D341Med (cell line): ENCODE measurements at regions not wholly inside any gene's neighbourhood (a gene's known extent, or its start where the extent isn't known, plus 50 kb on each side); places are given as distances from the start of the nearest gene placed in this dataset.

Experiments
- DNase-seq: peaks from one replicate; pipeline ENCODE4 v3.0.0; 2012; ENCODE audit warnings: low spot score

GRCh38 chr1:101317590-101317989 is 80.8 kb downstream of the S1PR1 start:
- no peak for DNase-seq

DNA sequence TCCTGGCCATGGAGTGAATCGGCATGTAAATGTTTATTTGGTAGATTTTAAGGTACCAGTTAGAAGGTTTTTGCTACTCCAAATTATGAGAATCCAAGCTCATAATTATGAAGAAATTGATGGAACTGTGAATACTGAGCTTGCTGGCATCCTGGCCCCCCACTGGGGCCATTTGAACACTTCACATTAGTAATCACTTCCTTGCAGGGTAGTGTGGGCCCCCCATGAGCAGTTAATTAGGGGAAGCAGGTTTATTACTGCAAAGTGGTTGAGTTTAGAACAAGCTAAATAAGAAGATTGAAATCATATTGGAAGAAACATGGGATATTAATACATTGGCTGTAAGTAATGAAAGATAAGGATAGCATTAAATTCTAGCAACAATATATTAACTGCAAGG is 86.7 kb downstream of the S1PR1 start:
- DNase-seq: no peak

DNA sequence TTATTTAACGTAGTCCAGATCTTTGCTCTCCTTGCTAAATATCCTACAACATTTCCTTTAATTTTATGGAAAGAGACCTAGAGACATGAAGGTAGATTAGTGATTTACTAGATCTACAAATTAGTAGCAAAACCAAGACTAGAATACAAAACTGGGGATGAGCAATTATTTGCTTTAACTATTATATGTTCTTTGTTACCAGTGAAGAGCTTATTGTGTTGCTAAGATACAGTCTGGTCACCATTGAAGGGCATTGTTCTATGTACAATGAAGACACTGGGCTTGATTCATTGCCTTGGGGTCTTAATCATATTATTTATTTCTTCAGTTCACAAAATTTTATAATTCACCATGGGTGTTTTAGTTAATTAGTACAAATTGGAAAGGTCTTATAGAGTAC is 88.3 kb downstream of the S1PR1 start:
- DNase-seq: no peak

DNA sequence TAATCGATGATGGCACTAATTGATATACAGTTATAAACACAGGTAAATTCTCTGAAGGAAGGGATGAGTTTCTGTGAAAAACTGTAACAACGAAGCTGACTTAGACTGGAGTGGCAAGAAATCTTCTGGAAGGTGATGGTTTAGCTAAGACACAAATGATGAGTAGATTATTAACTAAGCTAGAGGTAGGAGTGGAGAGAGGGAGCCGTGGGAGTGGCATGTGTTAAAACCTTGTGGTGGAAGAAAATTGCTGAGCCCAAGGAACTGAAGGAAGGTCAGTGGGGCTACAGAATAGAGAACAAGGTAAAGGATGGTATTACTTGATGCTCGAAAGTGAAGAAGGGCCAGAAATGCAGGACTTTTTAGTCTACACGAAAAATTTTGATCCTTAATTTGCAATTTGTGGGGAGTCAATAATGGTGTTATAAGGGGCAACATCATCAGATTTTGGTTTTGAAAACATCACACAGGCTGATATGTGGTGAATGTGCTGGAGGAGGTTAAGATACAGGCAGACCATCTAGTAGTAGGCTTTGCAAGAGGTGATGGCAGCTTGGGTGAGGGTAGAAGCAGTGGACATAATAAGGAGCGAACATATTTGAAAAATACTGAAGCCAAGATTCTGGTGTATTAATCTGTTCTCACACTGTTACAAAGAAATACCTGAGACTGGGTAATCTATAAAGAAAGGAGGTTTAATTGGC is 93.8 kb downstream of the S1PR1 start:
- DNase-seq: no peak

- no peak for DNase-seq
These were observed 95.0 kb downstream of the S1PR1 start for GRCh38 chr1:101331794-101332193.

DNA sequence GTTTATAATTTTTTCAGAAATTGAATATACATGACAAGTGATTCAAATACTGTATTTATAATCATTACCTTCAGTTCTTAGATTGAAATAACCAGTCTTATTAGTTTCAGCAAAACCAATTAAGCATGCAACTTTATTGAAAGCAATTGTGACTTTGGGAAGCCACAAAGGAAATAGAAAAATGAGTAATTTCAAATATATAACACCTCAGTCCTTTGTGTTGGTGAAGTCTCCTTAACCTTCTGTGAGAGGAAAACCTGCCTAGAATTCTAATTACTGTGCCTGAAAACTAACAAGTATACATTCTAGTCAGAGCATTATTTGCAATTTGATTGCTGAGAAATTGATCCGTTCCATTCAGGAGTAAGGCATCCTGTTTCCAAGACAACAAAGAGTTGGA is 95.8 kb downstream of the S1PR1 start:
- DNase-seq: no peak

DNA sequence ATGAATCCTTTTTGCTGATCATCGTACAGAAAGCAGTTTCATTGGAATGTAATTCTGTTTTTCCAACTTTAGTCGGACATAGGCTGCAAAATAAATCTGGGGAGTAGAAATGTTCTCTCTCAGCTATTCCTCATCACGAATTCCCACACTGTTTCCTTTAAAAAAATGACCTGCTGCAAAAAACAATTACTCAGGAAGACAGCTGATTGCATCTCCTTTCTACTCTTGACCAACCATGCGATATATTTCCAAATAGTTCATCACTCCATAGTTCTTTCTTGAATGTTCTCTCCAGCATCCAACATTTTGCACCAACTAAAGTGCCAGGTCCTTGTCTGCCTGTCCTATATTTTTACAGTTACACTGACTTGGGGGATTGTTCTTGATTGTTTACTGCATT is 96.4 kb downstream of the S1PR1 start:
- DNase-seq: no peak

GRCh38 chr1:101337968-101338367 is 101.1 kb downstream of the S1PR1 start:
- no peak for DNase-seq

DNA sequence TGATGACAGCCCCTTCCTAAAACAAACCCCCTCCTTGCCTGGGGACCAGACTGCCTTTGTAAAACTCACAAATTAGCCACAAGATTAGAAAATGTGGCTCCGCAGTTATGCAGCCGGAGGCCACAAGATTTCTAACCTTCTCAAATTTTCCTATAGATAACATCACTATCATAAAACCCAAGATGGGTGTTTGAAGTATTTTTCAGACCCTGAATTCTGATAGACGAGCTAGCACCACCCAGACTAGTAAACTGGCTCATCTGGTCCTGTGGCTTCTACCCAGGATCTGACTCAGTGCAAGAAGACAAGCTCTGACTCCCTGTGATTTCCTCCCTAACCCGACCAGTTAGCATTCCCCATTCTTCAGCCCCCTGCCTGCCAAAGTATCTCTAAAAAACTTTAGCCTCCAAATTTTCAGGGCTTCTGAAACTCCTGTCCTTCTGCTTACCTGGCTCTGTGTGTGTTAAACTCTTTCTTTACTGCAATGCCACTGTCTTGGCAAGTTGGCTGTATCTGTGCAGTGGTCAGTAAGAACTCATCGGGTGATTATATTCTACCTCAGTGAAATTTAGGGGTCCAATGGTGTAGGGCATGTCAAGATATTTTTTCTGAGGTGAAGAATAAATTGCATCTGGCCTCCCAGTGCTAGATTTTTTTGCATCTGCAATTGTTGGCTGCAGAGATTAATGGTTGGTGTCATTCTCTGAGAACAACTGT is 102.1 kb downstream of the S1PR1 start:
- DNase-seq: no peak

DNA sequence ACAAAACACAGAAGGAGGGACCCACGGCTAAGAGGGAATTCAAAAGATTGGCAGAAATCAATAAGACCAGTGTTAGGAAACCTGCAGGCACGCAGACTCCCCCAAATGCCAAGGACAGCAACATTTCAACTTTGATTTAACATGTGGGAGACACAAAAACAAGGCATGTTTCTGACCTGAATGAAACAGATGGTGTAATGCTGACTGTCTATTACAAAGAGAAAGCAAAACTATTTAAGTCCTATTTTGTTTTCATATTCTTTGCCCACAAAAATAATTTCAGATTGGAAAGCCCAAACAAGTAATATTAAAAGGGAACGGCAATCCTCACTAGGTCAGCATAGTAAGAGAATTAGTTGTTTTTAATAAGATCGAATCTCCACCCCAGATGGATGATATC is 107.9 kb downstream of the S1PR1 start:
- no peak for DNase-seq

DNA sequence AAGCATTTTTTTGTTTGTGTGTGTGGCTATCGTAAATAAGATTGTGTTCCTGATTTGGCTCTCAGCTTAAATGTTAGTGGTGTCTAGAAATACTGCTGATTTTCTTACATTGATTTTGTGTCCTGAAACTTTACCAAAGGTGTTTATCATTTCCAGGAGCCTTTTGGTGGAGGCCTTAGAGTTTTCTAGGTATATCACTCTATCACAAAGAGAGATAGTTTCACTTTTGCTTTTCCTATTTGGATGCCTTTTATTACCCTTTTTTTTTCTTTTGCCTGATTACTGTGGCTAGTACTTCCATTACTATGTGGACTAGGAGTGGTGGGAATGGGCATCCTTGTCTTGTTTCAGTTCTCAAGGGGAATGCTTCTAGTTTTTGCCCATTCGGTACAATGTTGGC is 109.6 kb downstream of the S1PR1 start:
- no peak for DNase-seq

GRCh38 chr1:101356013-101356412 is 119.2 kb downstream of the S1PR1 start:
- no peak for DNase-seq

- no peak for DNase-seq
These were observed 120.0 kb downstream of the S1PR1 start for GRCh38 chr1:101356604-101357443.

- DNase-seq: peak; percentile 78
These were observed 120.7 kb downstream of the S1PR1 start for GRCh38 chr1:101357444-101357986.

- no peak for DNase-seq
These were observed 123.7 kb downstream of the S1PR1 start for GRCh38 chr1:101360506-101360905.

DNA sequence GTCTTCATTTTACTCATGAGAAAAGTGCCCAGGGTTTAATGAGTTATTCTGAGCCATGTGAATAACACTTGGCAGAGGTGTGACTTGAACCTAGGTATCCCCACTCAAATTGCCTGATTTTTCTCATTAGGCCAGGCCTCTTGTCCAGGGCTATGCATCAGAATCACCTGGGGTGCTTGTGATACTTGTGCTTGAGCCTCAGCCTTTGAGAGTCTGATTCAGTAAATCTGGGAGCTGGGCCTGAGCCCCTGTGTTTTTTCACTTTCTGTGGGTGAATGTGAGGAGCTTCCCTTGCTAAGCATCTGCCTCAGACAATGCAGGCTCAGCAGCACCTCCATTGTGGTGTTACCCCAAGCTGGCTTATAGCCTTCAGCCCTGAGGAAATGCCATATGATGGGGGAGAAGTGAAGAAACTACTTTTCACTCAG is 127.1 kb downstream of the S1PR1 start:
- DNase-seq: no peak

DNA sequence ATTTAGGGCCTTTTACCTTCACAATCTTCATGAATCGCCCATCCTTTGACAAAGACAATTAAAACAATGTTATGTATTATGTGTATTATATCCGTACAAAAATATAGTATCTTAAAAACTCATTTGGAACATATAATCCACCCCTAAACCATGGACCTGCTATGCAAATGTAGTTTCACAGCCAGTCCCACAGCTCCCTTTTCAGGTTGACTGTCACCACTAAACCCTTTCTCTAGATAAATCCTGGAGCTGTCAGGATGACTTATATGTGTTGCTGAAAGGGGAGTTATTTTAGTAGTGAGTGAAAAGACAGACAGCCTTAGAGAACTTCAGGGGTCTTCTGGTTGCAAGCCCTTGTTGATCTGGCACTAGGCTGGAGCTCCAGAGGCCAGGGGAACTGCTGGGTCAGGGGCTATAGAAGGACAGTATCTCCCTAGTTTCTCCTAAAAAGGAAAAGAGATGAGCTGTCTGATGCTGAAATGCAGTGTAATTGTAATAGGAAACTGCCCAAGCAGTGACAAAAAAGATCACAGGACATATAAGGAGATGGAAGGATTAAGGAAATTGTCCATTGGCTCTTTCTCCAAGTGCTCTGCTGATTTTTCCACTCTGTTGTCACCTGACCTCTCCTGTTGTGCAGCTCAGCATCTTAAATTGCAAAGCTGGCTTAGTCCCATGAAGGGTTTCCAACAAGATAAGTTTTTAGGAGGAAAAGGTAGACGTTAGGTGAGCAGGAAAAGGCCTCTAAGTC is 127.7 kb downstream of the S1PR1 start:
- no peak for DNase-seq

- no peak for DNase-seq
These were observed 128.4 kb downstream of the S1PR1 start for GRCh38 chr1:101365186-101365585.

- DNase-seq: no peak
These were observed 129.1 kb downstream of the S1PR1 start for GRCh38 chr1:101365878-101366277.

GRCh38 chr1:101366513-101367215 is 129.8 kb downstream of the S1PR1 start:
- no peak for DNase-seq

- no peak for DNase-seq
These were observed 130.8 kb downstream of the S1PR1 start for GRCh38 chr1:101367630-101368029.
